Islet precursor cell (in vitro differentiated cells): ENCODE measurements at regions not wholly inside any gene's neighbourhood (a gene's known extent, or its start where the extent isn't known, plus 50 kb on each side); places are given as distances from the start of the nearest gene placed in this dataset.

Experiments
- DNase-seq: peaks from one replicate; pipeline ENCODE4 v3.0.0-alpha.2; 2018

GRCh38 chr14:54322246-54322645 lies 74.6 kb upstream of the CDKN3 start:
- DNase-seq: no peak

- DNase-seq: no peak
Observed at GRCh38 chr14:54322701-54323337, 74.0 kb upstream of the CDKN3 start.

DNA sequence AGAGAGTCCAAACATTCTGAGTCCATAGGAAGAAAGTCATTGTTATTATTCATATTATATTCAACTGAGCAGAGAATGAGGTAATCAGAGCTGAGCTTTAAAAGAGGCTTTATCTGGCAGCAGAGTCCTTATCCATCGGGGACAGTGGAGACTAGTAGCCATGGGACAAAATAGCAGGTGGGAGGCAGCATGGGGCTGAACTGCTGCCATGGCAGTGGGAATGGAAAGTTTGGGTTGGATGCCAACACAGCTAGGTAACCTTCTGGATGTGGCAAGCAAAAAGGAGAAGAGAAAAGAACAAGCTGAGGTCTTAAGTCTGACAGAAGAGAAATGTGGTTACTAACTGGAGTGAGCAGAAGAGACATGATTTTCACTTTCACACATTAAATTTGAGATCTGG lies 71.0 kb upstream of the CDKN3 start:
- DNase-seq: no peak

DNA sequence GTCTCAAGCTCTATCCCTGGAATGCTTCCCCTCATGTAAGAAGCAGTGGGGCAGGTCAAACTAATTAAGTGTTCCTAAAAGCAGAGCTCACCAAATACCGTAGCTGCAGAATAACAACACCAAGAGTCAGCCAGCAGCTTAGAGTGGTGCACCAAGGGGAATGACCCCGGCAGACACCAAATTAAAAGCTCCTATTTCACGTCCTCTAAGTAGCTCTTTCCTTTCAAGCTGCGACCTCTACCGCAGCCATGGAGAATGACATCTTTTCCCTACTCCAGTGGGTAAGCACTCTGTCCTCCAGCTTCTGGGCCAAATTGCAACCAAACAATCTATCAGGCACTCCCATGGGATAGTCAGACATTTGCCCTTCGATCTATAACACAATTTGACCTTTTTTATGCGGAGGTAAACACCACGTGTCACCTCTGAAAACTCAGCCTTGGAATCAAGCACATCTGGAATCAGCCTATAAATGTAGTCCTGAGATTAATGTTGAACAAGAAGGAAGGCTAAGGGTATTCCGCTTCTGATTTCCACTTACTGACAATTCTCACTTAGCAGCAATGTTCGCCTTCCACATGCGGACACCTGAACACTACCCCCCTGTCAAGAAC lies 67.6 kb upstream of the CDKN3 start:
- DNase-seq: peak; percentile 97

DNA sequence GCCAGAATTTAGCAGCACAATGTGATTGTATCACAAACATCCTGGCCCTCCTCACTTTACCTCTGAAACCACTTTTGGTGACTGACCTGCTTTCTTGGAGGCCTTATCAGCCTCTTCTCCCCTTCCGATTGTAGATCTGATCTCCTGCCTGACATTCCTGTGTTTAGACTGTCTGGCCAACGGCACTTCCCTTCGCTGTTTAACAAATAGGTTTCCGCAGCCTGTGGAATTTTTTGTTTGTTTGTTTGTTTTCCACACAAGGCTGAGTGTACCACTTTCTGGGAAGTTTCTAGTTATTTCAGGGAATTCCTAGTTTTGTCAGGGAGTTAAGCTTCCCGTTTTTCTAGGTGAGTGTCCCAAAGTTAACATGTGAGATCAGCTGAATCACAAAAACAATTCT lies 65.9 kb upstream of the CDKN3 start:
- peak; percentile 90 for DNase-seq

- DNase-seq: no peak
Observed at GRCh38 chr14:54331516-54331915, 65.3 kb upstream of the CDKN3 start.

DNA sequence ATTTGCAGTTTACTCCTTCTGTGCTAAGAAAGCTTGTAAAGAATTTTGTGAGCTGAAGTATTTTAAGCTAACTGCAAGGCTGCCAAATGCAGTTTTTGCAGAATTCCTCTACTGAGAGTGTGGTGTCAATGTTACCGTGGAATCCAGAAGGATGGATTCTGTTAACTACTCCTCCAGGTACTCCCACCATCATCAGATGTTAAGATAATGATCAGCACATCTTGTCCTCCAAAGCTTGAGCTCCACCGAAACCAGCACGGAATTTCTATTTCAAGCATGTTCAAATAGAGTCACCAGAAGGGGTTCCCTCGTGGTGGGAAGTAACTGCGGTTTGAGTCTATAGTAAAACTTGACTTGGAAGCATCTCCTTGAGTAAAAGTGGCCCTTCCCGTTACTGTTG lies 64.3 kb upstream of the CDKN3 start:
- DNase-seq: no peak

DNA sequence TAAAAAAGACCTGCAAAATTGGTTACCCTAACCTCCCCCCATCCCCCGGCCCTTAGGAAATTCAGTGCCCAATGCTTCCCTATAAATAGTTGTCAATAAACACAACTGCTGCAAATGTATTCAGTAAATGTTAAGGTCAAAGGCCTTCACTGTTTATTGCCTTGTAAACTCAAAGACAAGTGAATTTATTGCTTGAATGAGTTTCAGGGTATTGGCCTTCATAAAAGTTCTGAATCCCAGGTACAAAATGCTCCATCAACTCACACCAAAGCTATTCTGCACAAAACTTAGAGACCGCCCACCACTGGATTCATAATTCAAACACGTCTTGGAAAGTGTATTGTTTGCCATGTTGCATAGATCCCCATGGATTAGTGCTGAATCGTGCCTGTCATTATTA lies 63.3 kb upstream of the CDKN3 start:
- no peak for DNase-seq

DNA sequence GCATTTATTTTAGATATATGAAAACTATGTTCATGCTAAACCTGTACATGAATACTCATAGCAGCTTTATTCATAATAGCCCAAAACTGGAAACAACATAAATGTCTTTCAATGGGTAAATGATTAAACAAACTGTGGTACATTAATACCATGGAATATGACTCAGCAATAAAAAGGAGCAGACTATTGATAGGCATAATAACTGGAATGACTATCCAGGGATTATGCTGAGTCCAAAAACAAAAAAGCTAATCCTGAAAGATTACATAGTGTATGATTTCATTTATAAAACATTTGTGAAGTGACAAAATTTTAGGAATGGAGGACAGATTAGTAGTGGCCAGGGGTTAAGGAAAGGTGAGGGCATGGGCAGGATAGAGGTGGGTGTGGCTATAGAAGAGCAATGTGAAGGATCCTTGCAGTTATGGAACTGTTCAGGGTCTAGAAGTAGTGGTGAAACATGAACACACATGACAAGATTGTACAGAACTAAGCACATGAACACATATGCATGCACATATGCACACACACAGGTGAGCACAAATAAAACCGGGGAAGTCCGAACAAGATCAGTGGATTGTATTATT lies 61.1 kb upstream of the CDKN3 start:
- DNase-seq: no peak

DNA sequence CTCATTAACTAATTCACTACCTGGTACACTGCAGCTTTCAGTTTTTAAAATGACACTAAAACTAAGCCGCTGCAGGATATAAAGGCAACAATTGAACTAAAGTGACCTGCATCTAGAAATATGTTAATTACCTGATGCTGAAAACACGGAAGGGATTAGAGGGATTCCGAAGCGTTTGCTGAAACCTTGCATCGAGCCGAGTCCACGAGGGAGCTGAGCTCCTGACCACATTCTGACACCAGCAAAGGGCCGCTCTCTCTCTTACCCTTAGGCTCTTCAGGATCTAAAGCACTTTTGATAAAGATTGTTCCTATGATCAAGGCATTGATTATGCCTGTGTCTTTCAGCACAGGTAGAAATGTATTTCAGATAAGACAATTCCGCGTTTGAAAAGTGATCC lies 59.5 kb upstream of the CDKN3 start:
- DNase-seq: no peak

GRCh38 chr14:54338696-54339317 lies 58.0 kb upstream of the CDKN3 start:
- peak; percentile 75 for DNase-seq

DNA sequence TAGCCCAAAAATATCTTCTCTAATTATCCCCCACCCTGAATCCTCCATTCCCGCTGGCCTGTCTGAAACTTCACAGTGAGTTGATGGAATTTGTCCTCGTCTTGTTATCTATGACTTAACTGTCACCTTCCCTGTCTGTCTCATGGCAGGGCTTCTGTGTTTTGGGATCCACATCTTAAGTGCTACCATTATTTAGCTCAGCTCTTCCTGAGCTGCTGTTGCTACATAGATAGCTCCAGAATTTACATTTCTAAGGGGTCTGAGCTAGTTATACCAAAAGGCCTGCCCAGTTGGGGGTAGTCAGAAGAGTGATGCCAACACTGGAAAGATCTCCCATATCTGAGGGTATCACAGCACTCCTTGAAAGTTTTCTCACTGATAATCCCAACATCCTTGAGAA lies 57.0 kb upstream of the CDKN3 start:
- DNase-seq: no peak

- no peak for DNase-seq
Observed at GRCh38 chr14:54342806-54343205, 54.0 kb upstream of the CDKN3 start.

- no peak for DNase-seq
Observed at GRCh38 chr14:54343272-54344121, 53.3 kb upstream of the CDKN3 start.

DNA sequence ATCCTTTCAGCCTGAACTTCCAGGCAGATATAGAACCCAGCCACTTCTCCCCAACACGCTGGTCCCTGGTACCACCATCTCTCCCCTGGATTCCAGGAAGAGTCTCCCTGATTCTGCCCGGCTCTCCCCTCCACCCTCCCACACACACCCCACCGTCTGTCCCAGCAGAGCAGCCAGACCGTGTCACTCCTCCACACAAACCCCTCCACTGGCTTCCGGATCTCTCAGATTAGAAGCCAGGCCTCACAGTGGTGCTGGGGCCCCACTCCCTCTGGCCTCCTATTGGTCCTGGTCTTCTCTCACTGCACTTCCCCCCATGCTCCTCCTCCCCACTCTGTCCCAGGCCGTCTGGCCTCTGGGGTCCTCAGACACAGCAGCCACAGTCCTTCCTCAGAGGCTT lies 52.4 kb upstream of the CDKN3 start:
- DNase-seq: no peak

DNA sequence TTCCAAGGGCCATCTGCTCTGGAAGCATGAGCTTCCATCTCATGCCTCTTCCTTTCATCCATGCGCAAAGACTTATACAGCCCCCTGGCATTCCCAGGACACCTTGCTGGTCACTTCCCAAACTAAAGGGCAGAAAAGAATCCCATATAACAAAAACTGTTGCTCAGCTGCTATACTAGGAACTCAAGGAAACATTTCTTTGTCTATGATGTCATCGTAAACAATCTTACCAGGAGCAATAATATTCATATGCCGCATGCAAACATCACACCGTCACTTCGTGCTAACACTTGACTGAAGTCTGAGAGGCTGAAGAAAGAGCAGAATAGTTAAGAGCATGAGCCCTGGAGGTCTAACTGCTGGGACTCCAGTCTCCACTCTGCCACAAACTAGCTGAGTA lies 50.5 kb upstream of the CDKN3 start:
- no peak for DNase-seq
